GF-D8 (cell line): ENCODE measurements at regions not wholly inside any gene's neighbourhood (a gene's known extent, or its start where the extent isn't known, plus 50 kb on each side); places are given as distances from the start of the nearest gene placed in this dataset.

Source experiments
- DNase-seq: peaks from one replicate; lab custom pipeline; 2025; lab: John Stamatoyannopoulos, UW

DNA sequence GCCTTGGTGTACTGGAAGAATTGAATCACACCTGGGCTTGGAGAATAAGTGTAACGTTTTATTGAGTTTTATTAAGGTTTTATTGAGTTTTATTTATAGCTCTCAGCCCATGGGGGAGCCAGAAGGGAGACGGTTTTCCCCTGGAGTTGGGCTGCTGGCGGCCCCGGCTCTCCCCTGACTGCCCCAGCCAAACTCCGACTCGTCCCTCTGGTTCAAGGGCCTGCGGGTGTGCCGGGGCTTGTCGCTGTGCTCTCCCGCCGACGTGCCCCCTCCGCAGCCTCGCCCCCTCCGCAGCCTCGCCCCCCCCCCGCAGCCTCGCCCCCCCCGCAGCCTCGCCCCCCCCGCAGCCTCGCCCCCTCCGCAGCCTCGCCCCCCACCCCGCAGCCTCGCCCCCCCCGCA, 326.1 kb upstream of the RTL1 start:
- no peak for DNase-seq

DNA sequence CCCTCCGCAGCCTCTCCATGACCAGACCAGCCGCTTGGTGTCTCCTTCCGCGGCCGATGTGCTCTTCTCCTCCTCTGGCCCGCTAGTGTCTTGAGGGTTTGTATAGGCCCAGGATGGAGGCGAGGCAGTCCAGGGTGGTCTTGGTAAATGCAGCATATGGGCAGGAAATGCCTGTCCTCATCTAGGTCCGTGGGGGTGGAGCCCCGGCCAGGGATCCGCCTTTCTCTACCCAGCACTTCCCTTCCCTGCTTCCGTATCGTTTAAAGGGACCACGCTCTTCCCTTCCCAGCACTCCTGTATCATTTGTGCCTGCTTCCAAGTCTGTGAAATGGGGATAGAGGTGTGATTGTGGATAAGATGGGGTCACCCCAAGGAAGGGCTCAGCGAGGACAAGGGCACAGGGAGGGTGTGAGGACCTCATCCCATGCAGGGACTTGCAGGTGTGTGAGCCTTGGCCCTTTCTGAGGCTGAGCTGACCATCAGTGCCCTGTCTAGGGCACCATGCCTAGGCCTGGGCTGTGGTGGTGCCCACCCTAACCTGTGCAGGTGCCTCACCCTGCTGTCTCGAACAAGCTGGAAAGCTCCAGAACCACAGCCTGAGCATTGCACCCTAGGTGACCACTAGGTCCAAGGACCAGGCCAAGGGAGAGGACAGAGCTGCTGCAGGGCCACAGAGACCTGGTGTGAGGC, 326.8 kb upstream of the RTL1 start:
- no peak for DNase-seq

DNA sequence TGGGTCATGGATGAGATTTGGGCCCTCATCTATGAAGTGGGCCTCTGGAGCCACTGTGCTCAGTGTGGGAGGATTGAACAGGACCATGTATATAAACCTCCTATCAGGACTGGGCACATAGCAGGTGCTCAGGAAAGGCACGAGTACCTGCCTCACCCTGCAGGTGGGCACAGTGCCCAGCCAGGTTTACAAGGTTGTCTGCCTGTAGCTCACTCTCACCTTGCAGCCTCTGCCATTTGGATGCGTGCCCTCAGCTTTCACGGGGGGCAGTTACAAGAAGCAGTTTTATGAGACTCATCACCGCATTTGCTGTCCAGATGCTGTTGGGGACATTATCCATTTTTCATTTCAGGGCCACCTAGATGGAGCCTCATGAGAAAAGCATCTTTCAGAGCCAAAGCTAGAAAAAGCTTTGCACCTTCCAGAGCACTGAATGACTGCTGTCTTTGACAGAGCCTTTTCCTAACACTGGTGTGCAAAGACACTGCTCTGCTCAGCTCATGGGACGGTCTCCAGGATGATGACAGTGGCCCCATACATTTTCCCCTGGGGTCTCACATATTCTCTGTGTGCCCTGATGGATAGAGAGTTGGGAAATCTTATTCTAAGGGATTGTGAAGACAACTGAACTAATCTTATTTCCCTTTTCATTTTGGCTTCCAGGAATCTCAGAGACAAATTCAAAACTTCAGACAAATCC, 327.5 kb upstream of the RTL1 start:
- no peak for DNase-seq

GRCh38 chr14:101231828-101232227, 328.3 kb upstream of the RTL1 start:
- no peak for DNase-seq

GRCh38 chr14:101232340-101233020, 328.8 kb upstream of the DIO3 start:
- no peak for DNase-seq

- no peak for DNase-seq
Observed at GRCh38 chr14:101233021-101233366, 328.3 kb upstream of the DIO3 start.

DNA sequence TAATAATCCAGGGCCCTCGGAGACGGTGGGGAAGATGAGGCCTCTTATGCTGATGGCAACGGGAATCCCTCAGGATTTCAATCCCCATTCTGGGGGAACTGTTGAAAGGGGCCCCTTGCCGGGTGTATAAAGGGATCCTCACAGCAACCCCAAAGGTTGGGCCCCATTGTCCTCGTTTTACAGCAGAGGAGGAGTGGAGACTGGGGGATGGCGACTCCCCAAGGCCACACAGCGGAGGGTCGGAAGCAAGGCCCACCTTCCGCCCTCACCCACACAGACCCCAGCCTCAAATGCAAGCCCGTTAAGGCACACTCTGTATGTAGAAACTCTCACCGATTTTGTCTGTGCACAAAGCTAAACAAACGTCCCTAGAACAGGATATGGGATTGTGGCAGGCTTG, 327.9 kb upstream of the DIO3 start:
- no peak for DNase-seq

DNA sequence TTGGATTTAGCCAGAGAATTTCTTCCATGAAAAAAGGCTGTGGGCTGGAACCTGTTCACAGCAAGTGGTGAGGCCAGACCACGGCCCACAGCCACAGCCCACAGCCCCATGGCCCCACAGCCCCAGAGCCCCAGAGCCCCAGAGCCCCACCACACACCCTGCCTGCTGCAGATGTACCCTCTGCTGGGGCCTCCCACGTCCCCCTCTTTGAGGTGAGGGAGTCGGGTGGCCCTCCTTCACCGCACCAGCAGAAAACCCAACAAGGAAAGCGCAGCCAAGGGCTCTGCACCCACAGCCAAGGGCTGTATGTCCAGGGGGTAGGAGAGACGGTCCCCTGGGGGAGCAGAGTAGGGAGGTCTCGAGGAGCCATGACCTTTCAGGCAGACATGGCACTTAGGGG, 327.5 kb upstream of the DIO3 start:
- no peak for DNase-seq

DNA sequence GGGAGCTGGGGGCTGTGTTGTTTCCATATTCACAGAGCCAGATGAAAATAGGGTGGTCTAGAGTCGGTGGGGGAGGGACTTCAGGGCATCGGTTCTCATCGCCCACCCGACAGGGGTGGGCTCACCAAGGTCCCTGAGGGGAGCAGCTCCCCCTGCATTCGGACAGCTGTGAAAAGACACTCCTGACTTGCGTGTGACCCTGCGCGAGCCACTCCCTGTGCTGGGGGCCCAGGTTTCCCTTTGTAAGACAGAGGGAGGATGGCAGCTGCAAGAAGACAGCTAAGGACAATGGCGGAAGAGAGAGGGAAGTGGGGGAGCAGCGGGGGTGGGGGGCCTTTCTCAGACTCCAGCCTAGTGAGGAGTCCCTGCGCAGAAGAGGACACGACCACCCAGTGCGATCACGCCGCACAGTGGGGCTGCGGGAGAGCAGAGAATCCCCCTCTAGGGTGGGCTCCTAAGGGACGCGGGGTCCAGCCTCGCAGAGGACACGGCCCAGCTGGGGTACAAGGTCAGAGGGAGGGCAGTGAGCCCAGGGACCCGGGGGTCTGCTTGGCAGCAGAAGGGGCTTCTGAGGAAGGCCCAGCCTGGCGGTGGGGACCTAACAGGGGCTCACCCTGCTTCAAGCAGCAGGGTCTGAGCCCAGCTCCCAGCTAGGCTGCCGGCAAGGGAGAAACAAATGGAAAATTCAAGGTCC, 326.9 kb upstream of the DIO3 start:
- DNase-seq: no peak

- no peak for DNase-seq
Observed at GRCh38 chr14:101234999-101235334, 326.3 kb upstream of the DIO3 start.

DNA sequence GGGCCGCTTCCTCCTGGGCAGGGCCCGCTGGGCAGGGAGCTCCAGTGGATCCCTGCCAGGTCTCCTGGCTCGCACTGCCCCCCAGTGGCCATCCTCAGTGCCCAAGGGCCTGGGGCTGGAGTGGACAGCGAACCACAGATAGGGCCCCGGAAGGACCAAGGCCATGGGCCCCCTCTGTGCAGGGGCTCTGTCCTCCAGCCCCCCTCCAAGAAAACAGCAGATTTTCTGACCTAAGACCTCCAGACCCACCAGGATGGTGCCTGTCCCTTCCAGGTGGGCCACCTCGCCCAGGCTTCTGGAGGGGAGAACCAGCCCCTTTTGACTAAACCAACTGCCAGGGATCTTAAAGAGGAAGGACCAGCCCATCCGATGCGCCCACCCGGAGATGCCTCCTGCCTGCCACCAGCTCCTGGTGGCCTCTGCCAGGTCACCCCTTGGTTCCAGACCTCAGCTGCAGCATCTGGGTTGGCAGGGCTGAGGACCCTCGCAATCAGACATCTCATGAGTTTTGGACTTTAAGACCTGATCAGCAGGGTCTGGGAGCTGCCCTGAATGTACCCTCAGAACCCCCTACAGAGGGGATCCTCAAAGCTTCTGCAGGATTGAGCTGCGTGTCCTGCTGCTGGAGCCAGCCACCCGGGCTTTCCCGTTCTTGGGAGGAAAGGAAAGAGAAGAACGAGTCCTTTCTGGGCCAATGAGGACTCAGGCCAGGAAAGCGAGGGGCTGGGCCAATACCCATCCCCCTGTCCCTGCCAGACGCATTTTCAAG, 325.8 kb upstream of the DIO3 start:
- no peak for DNase-seq

GRCh38 chr14:101236496-101237251, 324.6 kb upstream of the DIO3 start:
- DNase-seq: no peak

DNA sequence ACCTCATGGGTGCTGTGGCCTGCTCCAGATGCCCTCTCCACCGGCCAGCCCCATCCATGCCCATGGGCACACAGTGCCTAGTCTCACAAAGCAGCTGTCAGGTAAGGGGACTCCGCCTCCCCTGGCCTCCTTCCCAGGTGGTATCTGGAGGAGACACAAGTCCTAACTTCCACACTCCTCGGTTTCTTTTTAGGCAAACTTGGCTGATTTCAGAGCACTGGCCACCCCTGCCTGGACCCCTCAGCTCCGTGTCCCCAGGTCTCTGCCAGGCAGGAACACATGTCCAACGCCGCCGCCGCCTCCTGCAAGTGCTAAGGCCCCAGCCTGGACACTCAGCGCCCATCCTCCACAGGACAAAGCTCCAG, 324.1 kb upstream of the DIO3 start:
- DNase-seq: no peak

GRCh38 chr14:101239065-101239464, 322.2 kb upstream of the DIO3 start:
- no peak for DNase-seq

DNA sequence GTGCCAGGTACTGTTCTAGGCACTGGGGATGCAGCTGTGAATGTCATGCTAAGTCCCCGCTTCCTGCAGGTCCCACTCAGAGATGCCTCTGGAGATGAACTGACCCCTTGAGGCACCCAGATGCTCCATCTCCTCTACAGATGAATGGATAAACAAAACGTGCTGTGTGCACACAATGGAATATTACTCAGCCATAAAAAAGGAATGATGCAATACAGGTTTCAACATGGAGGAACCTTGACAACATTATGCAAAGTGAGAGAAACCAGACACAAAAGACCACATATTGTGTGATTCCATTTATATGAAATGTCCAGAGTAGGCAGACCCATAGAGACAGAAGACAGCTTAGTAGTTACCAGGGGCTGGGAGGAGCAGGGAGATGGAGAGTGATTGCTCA, 320.1 kb upstream of the DIO3 start:
- no peak for DNase-seq

GRCh38 chr14:101241807-101242278, 319.5 kb upstream of the DIO3 start:
- no peak for DNase-seq

- no peak for DNase-seq
Observed at GRCh38 chr14:101242442-101243385, 318.6 kb upstream of the DIO3 start.

GRCh38 chr14:101243587-101244338, 317.5 kb upstream of the DIO3 start:
- DNase-seq: no peak
